AG08395 (cell line): ENCODE measurements at regions not wholly inside any gene's neighbourhood (a gene's known extent, or its start where the extent isn't known, plus 50 kb on each side); places are given as distances from the start of the nearest gene placed in this dataset.

Experiments
- DNase-seq: peaks from one replicate; pipeline ENCODE4 v3.0.0; 2012; ENCODE audit warnings: mixed read lengths, low spot score

DNA sequence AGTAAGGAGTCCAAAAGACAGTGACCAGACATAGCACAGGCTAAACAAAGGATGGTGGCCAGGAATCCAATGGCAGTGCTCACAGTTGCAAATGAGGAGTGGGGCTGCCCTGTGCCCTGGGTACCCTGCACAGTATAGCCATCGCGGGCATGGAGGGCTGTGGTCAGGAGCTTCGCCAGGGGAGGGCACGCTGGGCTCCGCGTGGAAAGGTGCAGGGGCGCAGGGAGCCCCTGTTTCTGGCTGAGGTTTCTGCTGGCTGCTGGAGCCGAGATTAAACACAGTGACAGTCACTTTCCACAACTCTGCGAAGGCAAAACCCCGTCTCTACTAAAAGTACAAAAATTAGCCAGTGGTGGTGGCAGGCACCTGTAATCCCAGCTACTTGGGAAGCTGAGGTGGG is 194.7 kb downstream of the GALR1 start:
- no peak for DNase-seq

DNA sequence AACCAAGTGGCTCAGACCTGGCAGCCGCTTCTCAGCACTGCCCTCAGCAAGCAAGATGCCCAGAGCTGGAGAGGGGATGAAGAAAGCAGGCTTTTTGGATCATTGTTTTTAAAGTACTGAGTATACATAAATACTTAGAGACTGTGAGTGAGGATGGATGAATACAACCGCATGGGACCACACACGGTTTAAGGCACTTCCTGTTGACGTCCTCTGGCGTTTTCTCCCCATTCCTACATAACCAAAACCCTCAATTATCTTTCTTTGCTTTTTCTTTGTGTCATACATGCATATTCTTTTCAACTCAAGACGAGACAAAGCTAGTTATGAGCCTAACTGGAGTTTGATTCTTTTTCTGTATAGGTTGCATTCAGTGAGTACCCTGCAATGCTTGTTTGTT is 198.4 kb downstream of the GALR1 start:
- no peak for DNase-seq

DNA sequence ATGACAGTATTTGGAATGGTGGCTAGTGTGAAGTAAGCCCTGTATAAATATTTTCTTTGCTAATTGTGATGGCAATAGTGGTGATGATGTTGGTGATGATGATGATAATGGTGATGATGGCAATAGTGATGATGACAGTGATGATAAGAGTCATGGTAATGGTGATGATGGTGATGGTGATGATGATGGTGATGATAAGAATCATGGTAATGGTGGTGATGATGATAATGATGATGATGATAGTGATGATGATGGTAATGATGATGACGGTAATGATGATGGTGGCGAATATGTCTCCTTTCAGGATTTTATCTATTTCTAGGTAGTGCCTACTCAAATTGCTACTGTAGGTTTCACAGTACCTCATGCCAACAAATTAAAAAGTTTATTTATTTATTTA is 205.4 kb downstream of the GALR1 start:
- DNase-seq = no peak

DNA sequence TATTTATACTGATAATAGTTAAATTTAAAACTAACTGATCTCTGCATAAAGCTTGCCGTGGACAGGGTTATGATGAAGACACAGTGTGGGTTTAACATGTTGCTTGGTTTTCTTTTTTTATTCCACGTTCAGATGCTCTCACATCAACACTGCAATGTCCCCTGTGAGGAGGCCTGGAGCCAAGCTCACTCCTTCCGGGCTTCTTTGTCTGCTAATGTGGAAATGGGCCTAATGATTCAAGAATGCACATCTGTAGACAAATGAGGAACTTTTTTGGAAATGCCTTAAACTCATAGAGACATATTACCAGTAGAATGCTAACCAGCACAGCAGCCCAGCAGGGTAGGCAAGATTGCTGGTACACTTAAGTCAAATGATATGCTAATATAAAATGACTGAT is 208.0 kb downstream of the GALR1 start:
- no peak for DNase-seq

DNA sequence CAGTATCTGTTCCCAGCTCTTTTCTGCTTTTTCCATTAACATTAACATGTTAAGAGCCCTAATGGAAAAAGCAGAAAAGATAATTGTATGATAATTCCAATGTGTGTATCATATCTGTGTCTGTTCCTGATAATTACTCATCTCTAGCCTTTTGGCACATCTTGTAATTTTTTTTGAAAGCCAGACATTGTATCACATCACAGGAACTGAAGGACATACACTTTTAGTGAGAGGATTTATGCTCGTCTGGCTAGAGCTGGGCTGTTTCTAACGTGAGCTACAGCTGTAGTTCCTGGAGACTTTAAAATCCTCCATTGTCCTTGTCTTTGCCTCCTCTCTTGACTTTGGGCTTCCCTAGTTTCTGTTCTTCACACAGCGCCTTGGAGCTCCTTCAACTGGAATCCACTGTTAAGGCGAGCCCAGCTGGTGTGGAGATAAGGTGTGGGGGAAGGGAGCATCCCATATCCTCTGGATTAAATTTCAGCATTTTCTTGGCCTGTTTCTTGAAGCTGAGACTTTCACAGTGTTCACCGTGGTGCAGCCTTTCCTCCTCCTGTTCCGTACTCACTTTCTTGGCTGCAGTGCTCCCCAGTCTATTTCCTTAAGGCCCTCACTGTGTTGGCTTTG is 211.5 kb downstream of the GALR1 start:
- no peak for DNase-seq

DNA sequence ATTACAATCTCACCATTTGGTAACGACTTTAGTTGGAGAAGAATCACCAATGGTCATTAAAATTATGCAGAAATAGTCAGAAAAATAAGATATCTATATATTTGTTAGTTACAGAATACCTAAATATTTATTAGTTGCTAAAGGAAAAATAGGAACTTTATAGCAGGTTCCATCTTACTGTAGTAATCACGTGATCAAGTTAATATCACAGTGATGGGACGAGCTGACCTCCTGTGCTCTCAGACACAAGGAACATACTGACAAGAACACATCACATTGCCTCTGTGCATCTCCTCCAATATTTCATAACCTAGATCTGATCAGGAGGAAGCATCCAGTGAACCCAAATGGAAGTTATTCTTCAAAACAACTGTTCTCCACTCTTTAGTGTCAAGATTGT is 215.3 kb downstream of the GALR1 start:
- no peak for DNase-seq

DNA sequence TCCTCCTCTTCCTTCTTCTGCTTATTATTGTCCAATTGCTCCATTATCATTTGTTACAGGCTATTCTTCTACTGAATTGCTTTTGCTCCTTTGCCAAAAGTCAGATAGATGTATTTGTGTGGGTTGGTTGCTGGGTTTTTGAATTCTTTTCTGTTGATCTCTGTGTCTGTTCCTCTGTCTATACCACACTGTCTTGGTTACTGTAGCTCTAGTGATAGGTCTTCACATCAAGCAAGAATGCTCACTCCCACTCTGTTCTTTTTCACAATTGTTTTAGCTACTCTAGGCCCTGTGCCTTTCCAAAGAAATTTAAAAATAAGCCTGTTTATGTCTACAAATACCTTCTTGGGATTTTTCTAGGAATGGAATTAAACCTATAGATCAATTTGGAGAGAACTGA is 217.2 kb downstream of the GALR1 start:
- DNase-seq = no peak

DNA sequence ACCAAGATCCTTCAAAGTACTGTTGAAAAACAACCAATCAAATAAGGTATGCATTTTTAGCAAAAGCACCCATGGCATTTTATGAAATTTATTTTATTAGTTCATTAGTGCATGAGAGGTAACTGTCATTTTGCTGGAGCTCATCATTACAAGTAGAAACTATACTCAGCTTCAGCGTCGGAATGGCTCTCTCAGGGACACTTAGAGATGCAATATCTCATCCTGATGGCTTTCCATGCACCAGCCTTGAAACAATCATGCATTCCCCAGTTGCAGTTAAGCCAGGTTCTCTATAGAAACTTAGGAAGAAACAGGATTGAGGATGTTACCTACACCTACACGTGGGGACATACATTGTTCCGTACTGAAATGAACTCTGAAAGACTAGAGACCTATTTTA is 219.5 kb downstream of the GALR1 start:
- DNase-seq = no peak

DNA sequence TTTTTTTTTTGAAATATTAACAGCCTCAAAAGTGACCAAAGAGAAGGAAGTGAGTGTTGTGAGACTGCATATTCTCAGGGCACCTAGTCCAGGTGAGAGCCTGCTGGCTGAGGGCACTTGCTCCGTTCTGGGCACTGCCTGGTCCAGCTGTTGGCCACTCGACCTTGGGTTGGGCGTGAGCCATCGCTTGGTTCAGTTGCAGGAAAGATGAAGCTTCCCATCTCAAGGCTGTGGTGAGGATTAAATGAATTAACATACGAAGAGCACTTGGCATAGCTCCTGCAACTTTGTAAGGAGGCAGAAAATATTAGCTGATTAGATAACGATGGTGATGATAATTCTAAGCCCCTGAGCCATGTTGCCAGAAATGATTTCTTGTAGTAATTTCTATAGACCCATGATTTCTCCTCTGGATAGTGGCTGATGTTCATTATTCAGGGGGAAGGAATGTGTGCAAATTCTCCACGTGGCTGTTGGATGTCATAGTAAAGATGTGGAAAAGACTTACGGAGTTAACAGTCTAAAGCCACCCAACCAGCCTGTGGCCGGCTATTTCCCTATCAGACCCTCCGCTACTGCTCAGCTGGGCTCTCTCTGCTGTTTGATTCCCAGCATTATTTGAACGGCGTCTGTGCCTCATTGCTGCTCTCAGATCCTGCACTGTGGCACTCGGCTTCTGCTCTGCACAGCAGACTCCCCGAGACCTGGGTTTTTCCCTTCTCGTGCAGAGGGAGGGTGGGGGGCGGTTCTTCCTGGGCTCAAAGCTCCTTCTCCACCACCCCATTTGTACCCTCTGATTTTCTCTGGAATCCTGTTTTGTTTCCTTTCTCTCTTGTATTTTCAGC is 221.1 kb downstream of the GALR1 start:
- peak; percentile 4 for DNase-seq

DNA sequence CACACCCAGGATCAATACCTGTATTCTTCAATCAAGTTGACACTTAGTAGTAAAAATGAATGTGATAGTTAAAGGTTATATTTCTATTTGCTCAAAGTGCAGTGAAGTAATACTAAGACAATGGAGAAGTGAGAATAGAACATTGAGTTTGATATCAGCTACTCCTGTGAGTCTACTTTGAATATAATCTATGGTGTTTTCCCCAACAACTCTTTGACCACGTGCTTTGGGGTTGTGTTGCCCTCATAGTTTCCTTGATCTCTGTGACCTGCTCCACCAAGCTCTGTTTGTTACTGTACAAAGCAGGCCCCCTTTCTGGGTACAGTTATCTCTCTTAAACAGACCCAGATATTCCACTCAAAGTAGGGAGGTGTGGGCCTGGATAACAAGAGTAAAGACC is 222.9 kb downstream of the GALR1 start:
- DNase-seq = no peak

DNA sequence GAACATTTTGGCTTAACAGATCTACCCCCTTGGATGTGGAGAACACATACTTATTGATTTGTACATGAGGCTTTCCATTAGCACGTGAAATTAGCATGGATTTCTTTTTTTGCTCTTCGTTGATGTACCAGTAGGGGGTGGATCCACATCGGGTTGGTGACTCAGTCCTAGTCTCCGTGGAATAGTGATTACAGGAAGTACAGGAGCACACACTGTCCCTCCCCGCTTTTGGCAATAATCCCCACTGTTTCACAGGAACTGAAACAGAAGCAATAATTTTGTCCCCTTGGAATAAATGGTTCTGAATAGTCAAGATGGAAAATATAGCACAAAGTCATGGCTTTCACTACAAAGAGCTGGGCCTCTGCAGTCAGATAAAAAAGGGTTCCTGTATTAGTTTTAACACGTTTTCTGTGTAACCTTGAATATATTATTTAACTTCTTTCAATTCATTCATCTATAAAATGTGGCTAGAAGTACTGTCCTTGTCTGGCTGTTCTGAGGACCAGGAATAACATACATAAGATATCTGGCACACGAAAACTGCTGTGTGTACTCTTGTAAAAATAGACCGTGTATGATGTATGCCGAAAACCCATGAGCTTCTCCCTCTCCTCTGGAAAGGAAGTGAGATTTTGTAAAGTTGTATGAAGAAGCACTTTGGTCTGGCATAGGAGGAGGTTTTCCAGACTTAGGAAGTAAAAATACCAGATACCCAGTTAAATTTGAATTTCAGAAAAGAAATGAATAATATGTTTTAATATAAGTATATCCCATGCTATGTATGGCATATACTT is 229.2 kb downstream of the GALR1 start:
- no peak for DNase-seq

DNA sequence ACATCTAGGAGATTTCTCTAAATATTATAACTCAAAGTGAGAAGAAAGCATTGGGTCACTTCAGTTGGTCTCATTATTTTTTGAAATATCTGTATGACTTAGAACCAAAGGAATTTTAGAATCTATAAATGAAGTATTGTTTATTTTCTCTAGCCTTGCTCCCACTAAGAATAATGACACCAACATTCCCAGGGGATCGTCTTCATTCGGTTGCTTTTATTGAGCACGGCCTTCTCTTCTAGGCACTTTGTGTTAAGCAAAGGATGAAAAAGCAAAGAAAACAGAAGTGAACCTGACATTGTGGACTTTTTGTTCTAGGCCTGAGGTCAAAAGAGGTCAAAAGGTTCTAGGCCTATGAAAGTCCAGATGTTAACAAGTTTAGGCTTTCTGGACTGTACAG is 231.9 kb downstream of the GALR1 start:
- no peak for DNase-seq

DNA sequence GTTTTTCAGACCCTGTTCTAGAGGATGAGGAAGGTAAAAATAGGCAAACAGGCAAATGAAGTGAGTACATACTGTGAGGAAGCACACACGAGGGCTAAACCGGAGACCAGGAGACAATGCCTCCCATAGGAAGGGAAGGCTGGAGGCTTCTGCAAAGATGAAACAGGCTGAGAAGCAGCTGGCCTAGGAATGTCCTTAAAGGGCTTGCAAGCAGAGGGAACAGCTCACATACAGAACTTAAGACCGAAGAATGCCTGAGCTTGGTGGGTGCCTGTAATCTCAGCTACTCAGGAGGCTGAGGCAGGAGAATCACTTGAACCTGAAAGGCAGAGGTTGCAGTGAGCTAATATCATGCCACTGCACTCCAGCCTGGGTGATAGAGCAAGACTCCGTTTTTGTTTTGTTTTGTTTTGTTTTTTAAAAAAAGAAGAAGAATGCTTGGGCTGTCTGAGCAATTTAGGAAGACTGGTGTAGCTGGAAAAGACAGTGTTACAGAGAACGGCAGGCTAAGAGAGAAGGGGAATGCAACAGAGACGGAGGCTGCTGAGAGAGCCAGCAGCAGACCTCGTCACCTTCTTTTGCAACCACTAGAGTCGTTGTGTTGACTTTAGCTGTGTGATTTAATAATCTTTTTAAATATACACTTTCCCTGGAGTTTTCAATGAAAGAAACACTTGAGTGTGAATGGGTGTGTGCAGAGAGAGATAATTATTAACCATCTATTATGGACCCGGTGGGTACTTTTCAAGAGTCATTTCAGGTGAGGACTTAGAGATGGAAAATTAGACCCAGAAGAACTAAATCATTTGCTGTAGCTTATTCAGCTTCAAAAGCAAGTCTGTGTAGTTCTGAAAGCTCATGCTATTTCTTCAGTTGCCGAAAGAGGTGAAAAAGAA is 232.8 kb downstream of the GALR1 start:
- DNase-seq = no peak

DNA sequence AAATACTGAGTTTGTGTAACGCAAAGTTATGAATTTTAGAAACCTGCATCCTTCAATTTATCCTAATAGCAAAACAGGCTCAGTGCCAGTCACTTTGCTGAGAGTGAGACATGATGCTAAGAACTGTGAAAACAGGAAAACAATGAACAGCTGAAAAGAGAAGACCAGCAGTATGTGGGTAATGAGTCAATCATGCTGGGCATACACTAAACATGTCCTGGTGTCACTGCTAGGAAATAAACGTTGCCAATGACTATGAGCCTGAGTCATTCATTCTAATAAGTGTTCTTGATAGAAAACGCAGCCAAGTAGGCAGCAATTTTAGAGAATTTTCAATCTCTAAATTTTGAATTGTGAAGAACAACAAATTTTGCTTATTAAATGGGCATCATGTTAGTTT is 237.3 kb downstream of the GALR1 start:
- no peak for DNase-seq

DNA sequence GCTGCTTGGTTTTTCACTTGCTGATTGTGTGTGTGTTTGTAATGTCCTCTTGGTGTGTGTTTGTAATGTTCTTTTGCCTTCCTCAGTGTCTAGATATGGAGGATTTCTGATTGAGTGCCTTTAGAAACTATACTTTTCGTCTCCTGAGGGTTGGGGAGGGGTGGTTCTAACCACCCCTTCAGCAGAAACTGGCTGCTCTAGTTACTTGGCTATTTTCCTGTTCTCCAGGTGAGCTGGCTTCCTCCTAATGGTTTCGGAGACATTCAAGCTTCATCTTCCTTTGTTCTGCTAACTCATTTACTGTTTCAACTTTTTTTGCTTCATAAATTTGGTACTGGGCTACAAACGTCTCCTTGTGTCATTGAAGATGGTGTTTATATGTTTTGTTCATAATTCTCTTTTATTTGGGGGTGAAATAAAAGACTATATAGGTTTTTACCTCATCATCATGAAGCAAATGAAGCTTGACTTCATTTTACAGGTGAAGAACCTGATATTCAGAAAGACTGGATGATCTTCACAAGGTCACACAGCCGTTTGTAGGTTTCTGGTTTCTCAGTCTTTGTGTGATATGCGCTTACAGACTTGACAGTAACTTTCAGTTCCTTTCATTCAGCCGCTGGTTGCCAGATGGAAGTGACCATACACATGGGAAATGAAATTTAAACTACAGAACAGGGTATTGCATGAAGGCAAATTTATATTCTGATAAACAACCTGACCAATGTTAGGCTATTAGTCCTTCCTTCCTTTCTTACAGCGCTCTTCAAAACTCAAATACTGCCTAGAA is 238.5 kb downstream of the GALR1 start:
- no peak for DNase-seq

DNA sequence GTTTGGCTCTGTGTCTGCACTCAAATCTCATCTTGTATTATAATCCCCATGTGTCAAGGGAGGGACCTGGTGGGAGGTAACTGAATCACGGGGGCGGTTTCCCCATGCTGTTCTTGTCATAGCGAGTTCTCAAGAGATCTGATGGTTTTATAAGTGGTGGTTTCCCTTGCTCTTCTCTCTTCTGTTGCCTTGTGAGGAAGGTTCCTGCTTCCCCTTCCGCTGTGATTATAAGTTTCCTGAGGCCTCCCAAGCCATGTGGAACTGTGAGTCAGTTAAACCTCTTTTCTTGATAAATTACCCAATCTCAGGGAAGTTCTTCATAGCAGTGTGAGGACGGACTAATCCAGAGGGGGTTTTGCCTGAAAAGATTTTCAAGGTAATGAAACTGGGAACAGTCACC is 245.4 kb downstream of the GALR1 start:
- DNase-seq = no peak

DNA sequence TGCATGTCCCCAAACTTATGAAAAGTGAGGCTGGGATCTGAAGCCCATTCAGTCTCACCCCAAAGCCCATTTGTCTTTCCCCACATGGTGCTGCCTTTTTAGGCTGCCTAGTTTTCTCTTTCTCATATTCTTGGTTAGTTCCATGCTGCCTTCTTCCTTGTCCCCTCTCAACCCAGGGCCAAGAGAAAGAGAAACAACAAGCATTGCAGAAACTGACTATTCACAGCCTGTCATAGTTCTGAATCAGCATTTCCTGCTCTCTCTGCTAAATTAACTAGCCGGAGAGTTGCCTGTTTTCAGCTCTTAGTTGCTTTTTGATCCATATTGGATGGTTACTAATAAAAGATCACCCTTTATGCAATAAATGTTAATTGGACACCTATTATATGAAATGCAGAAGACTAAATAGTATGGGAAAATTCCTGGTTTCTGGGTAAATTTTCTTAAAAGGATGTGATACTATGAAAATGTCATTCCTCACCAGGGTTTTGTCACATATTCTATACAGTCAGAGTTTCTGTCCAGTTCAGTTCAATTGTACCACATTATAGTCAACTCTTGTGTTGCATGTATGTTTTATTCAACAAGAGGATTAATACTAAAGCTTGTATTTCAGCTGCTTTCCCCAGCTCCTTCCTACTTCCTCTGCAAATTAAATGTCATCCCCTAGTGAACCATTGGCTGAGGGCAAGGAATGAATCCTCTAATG is 246.5 kb downstream of the GALR1 start:
- no peak for DNase-seq

DNA sequence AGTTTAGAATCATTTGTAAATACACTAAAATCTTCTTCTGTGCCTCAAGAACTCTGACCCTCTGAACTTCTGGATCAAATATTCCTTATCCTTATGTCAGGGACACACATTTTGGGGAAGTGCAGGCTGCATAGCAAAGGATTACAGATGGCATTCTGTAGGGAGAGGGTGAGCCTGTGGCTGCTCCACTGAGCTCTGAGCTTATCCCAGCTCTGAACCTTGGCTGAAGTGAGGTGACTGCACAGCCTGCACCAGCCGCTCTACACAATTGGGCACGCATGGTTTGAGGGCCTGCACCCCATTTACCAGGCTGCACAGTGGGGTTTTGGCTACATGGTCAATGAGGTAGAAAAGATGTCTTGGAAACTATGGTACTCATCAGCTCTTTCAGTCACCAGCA is 251.6 kb downstream of the GALR1 start:
- no peak for DNase-seq

DNA sequence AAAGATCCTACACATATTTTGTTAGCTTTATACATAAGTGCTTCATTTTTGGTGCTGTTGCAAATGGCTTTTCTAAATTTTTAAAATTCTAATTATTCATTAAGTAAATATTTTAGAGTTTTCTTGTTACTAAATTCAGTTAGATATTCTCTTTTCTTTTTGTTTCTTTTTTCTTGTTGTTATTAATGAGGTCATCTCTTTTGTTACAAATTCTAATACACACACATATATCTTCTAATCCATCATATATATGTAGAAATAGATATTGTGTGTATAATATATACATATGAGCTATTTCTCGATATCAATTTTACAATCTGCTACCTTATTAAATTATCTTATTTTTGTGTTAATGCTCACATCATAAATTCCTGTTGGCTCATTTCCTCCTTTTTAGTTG is 255.9 kb downstream of the GALR1 start:
- no peak for DNase-seq

DNA sequence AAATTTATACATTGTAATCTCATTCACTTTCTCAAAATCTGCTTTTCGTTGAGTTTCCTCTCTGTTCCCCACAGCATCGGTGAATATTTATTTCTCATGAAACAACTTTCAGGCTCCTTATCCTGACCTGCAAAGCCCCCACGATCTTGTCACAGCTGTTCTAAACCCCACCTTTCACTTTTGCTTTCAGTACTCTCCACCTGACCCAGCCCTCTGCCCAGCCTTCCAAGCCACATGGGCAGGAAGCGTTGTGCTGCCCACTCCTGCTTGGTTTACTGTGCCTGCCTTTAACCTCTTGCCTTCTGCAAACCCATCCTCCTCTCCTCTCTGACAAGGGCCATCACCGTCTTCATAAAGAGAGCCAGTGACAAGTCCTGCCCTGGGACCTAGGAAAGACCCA is 262.5 kb downstream of the GALR1 start:
- no peak for DNase-seq

DNA sequence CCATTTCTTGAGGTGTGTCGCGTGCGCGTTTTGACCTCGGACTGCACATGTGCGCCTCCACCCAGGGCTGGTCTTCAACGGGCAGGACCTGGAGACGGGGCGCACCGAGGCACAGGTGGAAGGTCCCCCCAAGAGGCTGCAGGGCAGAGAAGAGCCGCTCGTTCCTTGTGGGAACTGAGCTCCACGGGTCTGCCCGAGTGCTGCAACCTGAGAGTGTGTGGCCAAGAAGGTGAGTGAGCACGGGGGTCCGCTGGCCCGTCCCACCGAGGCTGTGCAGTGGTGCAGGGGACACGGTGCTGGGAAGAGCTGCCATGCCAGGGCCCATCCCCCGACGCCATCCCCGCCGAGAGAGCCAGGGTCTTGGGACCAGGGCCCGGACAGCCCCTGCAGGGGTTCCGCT is 268.3 kb downstream of the GALR1 start:
- DNase-seq = no peak
